Natural killer cell (primary cell): ENCODE measurements at regions not wholly inside any gene's neighbourhood (a gene's known extent, or its start where the extent isn't known, plus 50 kb on each side); places are given as distances from the start of the nearest gene placed in this dataset.

ENCODE experiments used
- ATAC-seq, 3 donors: fragments of 150-1000 bp in 2 of 3; fragments of 200-7000 bp in 1 of 3; cut with Tn5 transposase; 1 replicate in 1 of 3; 2 replicates in 2 of 3; pipeline ENCODE4 v1.10.0; 2021; ENCODE audit warnings: mild to moderate bottlenecking in 2 of 3, moderate library complexity in 2 of 3
- DNase-seq, 2 donors: peaks; one replicate each; pipeline versions ENCODE4 v3.0.0 to v3.0.0-alpha.2; 2013 to 2021; ENCODE audit warnings: mixed read lengths in 1 of 2
- H3K27ac ChIP-seq: one replicate; pipeline ENCODE4 v1.5.1; 2013; ENCODE audit warnings: mild to moderate bottlenecking, low read length
- H3K27me3 ChIP-seq: one replicate; pipeline ENCODE4 v1.6.1; 2013; ENCODE audit warnings: low read length; ENCODE audit not compliant: control insufficient read depth, insufficient read depth
- H3K36me3 ChIP-seq: one replicate; pipeline ENCODE4 v1.6.1; 2013; ENCODE audit warnings: low read length; ENCODE audit not compliant: control insufficient read depth, insufficient read depth
- H3K4me1 ChIP-seq: one replicate; pipeline ENCODE4 v1.6.1; 2013; ENCODE audit warnings: low read length; ENCODE audit not compliant: control insufficient read depth, insufficient read depth
- H3K4me3 ChIP-seq: one replicate; pipeline ENCODE4 v1.5.1; 2013; ENCODE audit warnings: low read length
- H3K9me3 ChIP-seq: one replicate; pipeline ENCODE4 v1.6.1; 2013; ENCODE audit warnings: low read length; ENCODE audit not compliant: control insufficient read depth, insufficient read depth
- H3K27ac Mint-ChIP-seq, 2 donors: one replicate each; pipeline ENCODE4 v1.8.0; 2022; ENCODE audit warnings: mild to moderate bottlenecking in 2 of 2, mixed read lengths in 2 of 2, moderate library complexity in 1 of 2
- H3K27me3 Mint-ChIP-seq, 2 donors: one replicate each; pipeline ENCODE4 v1.8.0; 2022; ENCODE audit warnings: low read depth in 2 of 2, mixed read lengths in 2 of 2
- H3K36me3 Mint-ChIP-seq: one replicate; pipeline ENCODE4 v1.8.0; 2022; ENCODE audit warnings: mixed read lengths
- H3K4me1 Mint-ChIP-seq, 2 donors: one replicate each; pipeline ENCODE4 v1.8.0; 2022; ENCODE audit warnings: mixed read lengths in 2 of 2
- H3K4me3 Mint-ChIP-seq: one replicate; pipeline ENCODE4 v1.8.0; 2022; ENCODE audit warnings: mild to moderate bottlenecking, moderate library complexity, mixed read lengths
- H3K9me3 Mint-ChIP-seq, 2 donors: one replicate each; pipeline ENCODE4 v1.8.0; 2022; ENCODE audit warnings: mixed read lengths in 2 of 2
- WGBS: methylation state at CpG from one replicate; pipeline ENCODE4 v1.1.7; 2013; ENCODE audit warnings: missing lambda C conversion rate; ENCODE audit not compliant: insufficient coverage; 5-methylcytosine and 5-hydroxymethylcytosine counted together
- intact Hi-C: fragments of 100-400 bp; cut with micrococcal nuclease; formaldehyde crosslinking; loops from one replicate; pipeline ENCODE4 v1.14.2; 2022
- TF ChIP-seq, protein P1 (sequence below): fragments of 200-600 bp; IDR thresholded peaks from one replicate; pipeline ENCODE4 v1.8.0; 2022; ENCODE audit warnings: antibody characterized with exemption

DNA sequence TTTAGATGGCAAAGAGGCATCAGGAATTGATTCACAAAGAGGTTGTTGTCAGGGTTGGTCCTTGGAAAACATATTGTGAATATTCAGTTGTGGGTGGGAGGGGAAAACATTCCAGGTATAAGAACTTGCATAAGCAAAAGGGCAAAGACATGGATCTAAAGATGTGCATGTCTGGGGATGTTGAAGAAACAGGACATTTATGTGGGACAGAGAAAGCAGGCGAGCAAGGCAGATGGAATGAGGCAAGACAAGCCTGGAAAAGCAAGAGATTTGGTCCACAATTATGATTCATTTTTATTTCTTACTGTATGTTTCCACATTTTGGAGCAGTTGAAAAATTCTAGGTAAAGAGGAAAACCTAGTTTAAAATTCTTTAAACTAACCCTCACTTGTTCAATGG, 134.9 kb upstream of the CXXC4 start:
- Histone ChIP-seq H3K27ac (no peak overlapping the region), H3K4me1 (no peaks in the 10 kb centered on the region), H3K27me3 (no peaks in the 10 kb centered on the region), H3K4me3 (no peak overlapping the region), H3K9me3 (no peaks in the 10 kb centered on the region), H3K36me3 (no peaks in the 10 kb centered on the region)
- no peaks in the 10 kb centered on the region for H3K27me3 Mint-ChIP-seq
- no peak for ATAC-seq
- no peaks in the 10 kb centered on the region for H3K36me3 Mint-ChIP-seq
- WGBS: 91% methylated on average over 1 of the region's 1 CpG
- no peak for DNase-seq
- TF ChIP-seq, protein P1, sequence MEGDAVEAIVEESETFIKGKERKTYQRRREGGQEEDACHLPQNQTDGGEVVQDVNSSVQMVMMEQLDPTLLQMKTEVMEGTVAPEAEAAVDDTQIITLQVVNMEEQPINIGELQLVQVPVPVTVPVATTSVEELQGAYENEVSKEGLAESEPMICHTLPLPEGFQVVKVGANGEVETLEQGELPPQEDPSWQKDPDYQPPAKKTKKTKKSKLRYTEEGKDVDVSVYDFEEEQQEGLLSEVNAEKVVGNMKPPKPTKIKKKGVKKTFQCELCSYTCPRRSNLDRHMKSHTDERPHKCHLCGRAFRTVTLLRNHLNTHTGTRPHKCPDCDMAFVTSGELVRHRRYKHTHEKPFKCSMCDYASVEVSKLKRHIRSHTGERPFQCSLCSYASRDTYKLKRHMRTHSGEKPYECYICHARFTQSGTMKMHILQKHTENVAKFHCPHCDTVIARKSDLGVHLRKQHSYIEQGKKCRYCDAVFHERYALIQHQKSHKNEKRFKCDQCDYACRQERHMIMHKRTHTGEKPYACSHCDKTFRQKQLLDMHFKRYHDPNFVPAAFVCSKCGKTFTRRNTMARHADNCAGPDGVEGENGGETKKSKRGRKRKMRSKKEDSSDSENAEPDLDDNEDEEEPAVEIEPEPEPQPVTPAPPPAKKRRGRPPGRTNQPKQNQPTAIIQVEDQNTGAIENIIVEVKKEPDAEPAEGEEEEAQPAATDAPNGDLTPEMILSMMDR: no peak
- H3K9me3 Mint-ChIP-seq: peaks cover 5 to 8% of the 10 kb centered on the region in 2 donors
- intact Hi-C loops: no loop called here
- no peak overlapping the region for H3K27ac Mint-ChIP-seq
- H3K4me3 Mint-ChIP-seq: no peak overlapping the region
- H3K4me1 Mint-ChIP-seq: no peaks in the 10 kb centered on the region

DNA sequence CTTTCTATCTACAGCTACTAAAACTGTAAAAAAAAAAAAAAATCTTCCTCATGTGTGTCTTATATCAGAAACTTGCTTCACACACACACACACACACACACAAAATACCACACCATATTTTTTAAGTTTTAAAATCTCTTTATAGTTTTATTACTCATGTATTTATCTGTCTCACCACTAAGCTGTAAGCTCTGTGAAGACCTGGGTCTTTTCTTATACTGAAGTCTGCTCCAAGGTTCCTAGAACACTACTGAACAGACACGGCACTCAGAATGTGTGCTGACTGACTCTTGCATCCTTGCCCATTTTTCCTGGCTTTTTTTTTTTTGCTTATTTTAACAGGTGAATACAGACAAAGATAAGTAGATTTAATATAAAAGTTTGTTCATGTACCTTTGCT, 135.6 kb upstream of the CXXC4 start:
- DNase-seq (no peak), ATAC-seq (no peak)
- TF ChIP-seq, protein P1: no peak
- intact Hi-C loops: no loop called here
- H3K9me3 Mint-ChIP-seq: peaks cover 5 to 8% of the 10 kb centered on the region in 2 donors
- H3K27me3 Mint-ChIP-seq: no peaks in the 10 kb centered on the region
- 100% methylated on average over 1 of the region's 1 CpG for WGBS
- no peak overlapping the region for H3K4me3 Mint-ChIP-seq
- no peaks in the 10 kb centered on the region for H3K9me3 ChIP-seq
- no peak overlapping the region for H3K4me3 ChIP-seq
- no peak overlapping the region for H3K27ac ChIP-seq
- H3K27ac Mint-ChIP-seq: no peak overlapping the region
- H3K27me3 ChIP-seq: no peaks in the 10 kb centered on the region
- H3K36me3 Mint-ChIP-seq: no peaks in the 10 kb centered on the region
- no peaks in the 10 kb centered on the region for H3K4me1 Mint-ChIP-seq
- H3K36me3 ChIP-seq: no peaks in the 10 kb centered on the region
- no peaks in the 10 kb centered on the region for H3K4me1 ChIP-seq

DNA sequence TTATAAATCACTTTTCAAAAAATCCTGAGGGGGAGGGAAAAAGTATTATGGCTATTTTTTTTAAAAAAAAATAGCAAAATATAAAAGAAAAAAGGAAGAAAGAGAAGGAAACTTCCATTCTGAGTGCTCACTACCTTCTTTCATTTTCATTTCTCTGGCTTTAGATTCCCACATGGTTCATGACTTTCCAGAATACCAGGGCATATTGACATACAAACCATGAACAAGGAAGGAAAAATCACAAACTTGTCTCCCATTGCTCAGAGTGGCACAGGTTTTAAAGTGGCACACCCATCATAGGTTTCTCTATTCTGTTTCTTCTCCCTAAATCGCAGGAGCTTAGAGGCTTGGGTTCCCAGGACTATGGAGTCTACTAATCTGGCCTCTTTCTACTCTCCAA, 136.3 kb upstream of the CXXC4 start:
- no peak overlapping the region for H3K4me3 ChIP-seq
- no peaks in the 10 kb centered on the region for H3K27me3 ChIP-seq
- DNase-seq (no peak), ATAC-seq (no peak)
- no peaks in the 10 kb centered on the region for H3K36me3 ChIP-seq
- Mint-ChIP-seq H3K27me3 (no peaks in the 10 kb centered on the region), H3K27ac (no peak overlapping the region), H3K4me1 (no peaks in the 10 kb centered on the region), H3K4me3 (no peak overlapping the region), H3K9me3 (peaks cover 5 to 8% of the 10 kb centered on the region in 2 donors), H3K36me3 (no peaks in the 10 kb centered on the region)
- TF ChIP-seq, protein P1: no peak
- no peaks in the 10 kb centered on the region for H3K4me1 ChIP-seq
- 94% methylated on average over 1 of the region's 1 CpG for WGBS
- no peaks in the 10 kb centered on the region for H3K9me3 ChIP-seq
- intact Hi-C loops: no loop called here
- H3K27ac ChIP-seq: no peak overlapping the region

GRCh38 chr4:104641418-104641817, 146.7 kb upstream of the CXXC4 start:
- H3K9me3 Mint-ChIP-seq: peaks cover 0 to 2% of the 10 kb centered on the region in 2 donors
- 69% methylated on average over 2 of the region's 3 CpGs for WGBS
- no peaks in the 10 kb centered on the region for H3K4me1 Mint-ChIP-seq
- ATAC-seq: no peak
- no peaks in the 10 kb centered on the region for H3K4me1 ChIP-seq
- H3K27ac Mint-ChIP-seq: no peak overlapping the region
- no peaks in the 10 kb centered on the region for H3K9me3 ChIP-seq
- H3K4me3 ChIP-seq: no peak overlapping the region
- DNase-seq: no peak
- TF ChIP-seq, protein P1: no peak
- no peaks in the 10 kb centered on the region for H3K27me3 ChIP-seq
- H3K4me3 Mint-ChIP-seq: no peak overlapping the region
- H3K27me3 Mint-ChIP-seq: peaks cover 0 to 3% of the 10 kb centered on the region in 2 donors
- no peak overlapping the region for H3K27ac ChIP-seq
- intact Hi-C loops: no loop called here
- peaks cover under 1% of the 10 kb centered on the region for H3K36me3 Mint-ChIP-seq
- no peaks in the 10 kb centered on the region for H3K36me3 ChIP-seq
